Smooth muscle cell (in vitro differentiated cells): ENCODE measurements at regions not wholly inside any gene's neighbourhood (a gene's known extent, or its start where the extent isn't known, plus 50 kb on each side); places are given as distances from the start of the nearest gene placed in this dataset.

Source experiments
- DNase-seq: peaks from one replicate; lab custom pipeline; 2025; ENCODE audit not compliant: unreplicated experiment; lab: John Stamatoyannopoulos, UW
- H2AFZ ChIP-seq: fragments of 200-600 bp; sonication (generic); 2 replicates; pipeline ENCODE4 v1.6.0; 2016; ENCODE audit warnings: antibody characterized with exemption, low read depth, mild to moderate bottlenecking
- H3F3A ChIP-seq: fragments of 200-600 bp; sonication (generic); 2 replicates; pipeline ENCODE4 v1.6.0; 2017; ENCODE audit warnings: antibody characterized with exemption, low read depth
- H3K27ac ChIP-seq: fragments of 200-600 bp; sonication (generic); 2 replicates; pipeline ENCODE4 v1.5.1; 2016; ENCODE audit warnings: low read depth, mild to moderate bottlenecking
- H3K27me3 ChIP-seq: fragments of 200-600 bp; sonication (generic); 2 replicates; pipeline ENCODE4 v1.6.1; 2016; ENCODE audit warnings: low read depth, mild to moderate bottlenecking
- H3K36me3 ChIP-seq: fragments of 200-600 bp; sonication (generic); 2 replicates; pipeline ENCODE4 v1.5.1; 2016; ENCODE audit warnings: low read depth
- H3K4me1 ChIP-seq: fragments of 200-600 bp; sonication (generic); 2 replicates; pipeline ENCODE4 v1.5.1; 2016; ENCODE audit warnings: low read depth
- H3K4me2 ChIP-seq: fragments of 200-600 bp; sonication (generic); 2 replicates; pipeline ENCODE4 v1.6.0; 2016; ENCODE audit warnings: mild to moderate bottlenecking
- H3K4me3 ChIP-seq: fragments of 200-600 bp; sonication (generic); 2 replicates; pipeline ENCODE4 v1.5.1; 2016; ENCODE audit warnings: mild to moderate bottlenecking
- H3K79me2 ChIP-seq: fragments of 200-600 bp; sonication (generic); 2 replicates; pipeline ENCODE4 v1.6.0; 2016; ENCODE audit warnings: low read depth, mild to moderate bottlenecking
- H3K9ac ChIP-seq: fragments of 200-600 bp; sonication (generic); 2 replicates; pipeline ENCODE4 v1.6.0; 2016; ENCODE audit warnings: low read depth
- H3K9me3 ChIP-seq: fragments of 200-600 bp; sonication (generic); replicated peaks from 2 replicates; pipeline ENCODE4 v1.5.1; 2016; ENCODE audit warnings: low read depth
- H4K20me1 ChIP-seq: fragments of 200-600 bp; sonication (generic); 2 replicates; pipeline ENCODE4 v1.6.0; 2016; ENCODE audit warnings: low read depth
- CTCF ChIP-seq: fragments of 200-600 bp; sonication (generic); IDR thresholded peaks from 2 replicates; pipeline ENCODE4 v1.5.1; 2017; ENCODE audit warnings: borderline replicate concordance, mild to moderate bottlenecking, antibody characterized with exemption; ENCODE audit not compliant: insufficient read depth, poor library complexity, severe bottlenecking
- WGBS: methylation state at CpG from one replicate; pipeline ENCODE4 v1.1.7; 2016; ENCODE audit warnings: low lambda C conversion rate; 5-methylcytosine and 5-hydroxymethylcytosine counted together

GRCh38 chr2:65504814-65505697, 72.7 kb upstream of the SPRED2 start:
- H4K20me1 ChIP-seq = no peaks in the 10 kb centered on the region
- H3K4me3 ChIP-seq = no peak overlapping the region
- no peak overlapping the region for H2AFZ ChIP-seq
- no peaks in the 10 kb centered on the region for H3K4me1 ChIP-seq
- H3K9me3 ChIP-seq = no peaks in the 10 kb centered on the region
- no peak for DNase-seq
- no peak overlapping the region for H3K9ac ChIP-seq
- H3K27ac ChIP-seq = no peak overlapping the region
- H3K36me3 ChIP-seq = no peaks in the 10 kb centered on the region
- no peak overlapping the region for H3K4me2 ChIP-seq
- no peak for TF ChIP-seq CTCF
- H3F3A ChIP-seq = no peaks in the 10 kb centered on the region
- no peaks in the 10 kb centered on the region for H3K27me3 ChIP-seq
- 73% methylated on average over 14 of the region's 14 CpGs for WGBS
- H3K79me2 ChIP-seq = no peaks in the 10 kb centered on the region

- Histone ChIP-seq H3K9ac (no peak overlapping the region), H4K20me1 (no peaks in the 10 kb centered on the region), H2AFZ (no peak overlapping the region), H3F3A (no peaks in the 10 kb centered on the region), H3K4me1 (no peaks in the 10 kb centered on the region), H3K9me3 (no peaks in the 10 kb centered on the region), H3K4me2 (no peak overlapping the region), H3K27ac (no peak overlapping the region), H3K27me3 (no peaks in the 10 kb centered on the region), H3K36me3 (no peaks in the 10 kb centered on the region), H3K79me2 (no peaks in the 10 kb centered on the region), H3K4me3 (no peak overlapping the region)
- TF ChIP-seq CTCF = no peak
- WGBS = 89% methylated on average over 6 of the region's 6 CpGs
- DNase-seq = no peak
These were observed 71.8 kb upstream of the SPRED2 start for GRCh38 chr2:65504201-65504600.

- DNase-seq = no peak
- TF ChIP-seq CTCF = no peak
- 81% methylated on average over 5 of the region's 5 CpGs for WGBS
- H4K20me1 ChIP-seq = no peaks in the 10 kb centered on the region
- H3K9ac ChIP-seq = no peak overlapping the region
- no peak overlapping the region for H2AFZ ChIP-seq
- H3K36me3 ChIP-seq = no peaks in the 10 kb centered on the region
- H3K4me2 ChIP-seq = no peak overlapping the region
- H3K79me2 ChIP-seq = no peaks in the 10 kb centered on the region
- no peaks in the 10 kb centered on the region for H3K9me3 ChIP-seq
- no peaks in the 10 kb centered on the region for H3F3A ChIP-seq
- H3K27ac ChIP-seq = no peak overlapping the region
- H3K27me3 ChIP-seq = no peaks in the 10 kb centered on the region
- H3K4me1 ChIP-seq = no peaks in the 10 kb centered on the region
- no peak overlapping the region for H3K4me3 ChIP-seq
These were observed 71.3 kb upstream of the SPRED2 start for GRCh38 chr2:65503746-65504145.

DNA sequence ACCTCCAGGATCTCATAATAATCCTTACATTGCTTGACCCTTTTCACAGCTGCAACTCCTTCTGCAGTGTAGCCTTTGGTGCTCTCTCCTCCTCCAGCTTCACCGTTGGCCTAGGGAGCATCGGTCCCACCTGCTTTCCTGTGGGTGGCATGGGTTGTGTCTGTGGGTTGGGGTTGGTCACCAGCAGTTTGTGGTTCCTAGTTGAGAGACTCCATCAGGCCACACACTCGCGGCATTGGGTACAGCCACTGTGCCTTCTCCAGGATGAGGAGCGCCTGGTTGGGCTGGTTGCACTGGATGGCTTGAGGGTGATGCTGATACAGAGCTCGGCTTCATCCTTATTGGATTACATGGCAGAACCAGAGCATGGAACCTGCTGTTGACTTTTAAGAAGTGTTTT, 69.4 kb upstream of the SPRED2 start:
- Histone ChIP-seq H3K9me3 (no peaks in the 10 kb centered on the region), H3K27me3 (no peaks in the 10 kb centered on the region), H3K9ac (no peak overlapping the region), H3K4me1 (no peaks in the 10 kb centered on the region), H4K20me1 (no peaks in the 10 kb centered on the region), H3K36me3 (no peaks in the 10 kb centered on the region), H3K27ac (no peak overlapping the region), H3K79me2 (no peaks in the 10 kb centered on the region), H2AFZ (no peak overlapping the region), H3K4me3 (no peak overlapping the region), H3F3A (no peaks in the 10 kb centered on the region), H3K4me2 (no peak overlapping the region)
- no peak for DNase-seq
- TF ChIP-seq CTCF = no peak
- WGBS = 94% methylated on average over 6 of the region's 6 CpGs
